WTC11 (cell line): ENCODE measurements at regions not wholly inside any gene's neighbourhood (a gene's known extent, or its start where the extent isn't known, plus 50 kb on each side); places are given as distances from the start of the nearest gene placed in this dataset.

Source experiments
- ZNF121 ChIP-seq: sonication (generic); formaldehyde crosslinking; IDR thresholded peaks from 2 replicates; pipeline ENCODE4 v1.8.0; 2023; ENCODE audit warnings: missing genetic modification reagents
- ZNF396 ChIP-seq: fragments of 250-450 bp; sonication (Bioruptor Pico); IDR thresholded peaks from 2 replicates; pipeline ENCODE4 v1.8.0; 2021; ENCODE audit warnings: mild to moderate bottlenecking, moderate library complexity, borderline replicate concordance
- TF ChIP-seq, protein P1 (sequence below): fragments of 200-600 bp; IDR thresholded peaks from 2 replicates; pipeline ENCODE4 v1.8.0; 2022; ENCODE audit warnings: antibody characterized with exemption
- TF ChIP-seq, protein P2 (sequence below): sonication (generic); formaldehyde crosslinking; IDR thresholded peaks from 2 replicates; pipeline ENCODE4 v1.8.0; 2022; ENCODE audit warnings: mild to moderate bottlenecking, missing genetic modification reagents

GRCh38 chr14:22485178-22485577, 103.8 kb downstream of the DAD1 start:
- TF ChIP-seq, protein P1, sequence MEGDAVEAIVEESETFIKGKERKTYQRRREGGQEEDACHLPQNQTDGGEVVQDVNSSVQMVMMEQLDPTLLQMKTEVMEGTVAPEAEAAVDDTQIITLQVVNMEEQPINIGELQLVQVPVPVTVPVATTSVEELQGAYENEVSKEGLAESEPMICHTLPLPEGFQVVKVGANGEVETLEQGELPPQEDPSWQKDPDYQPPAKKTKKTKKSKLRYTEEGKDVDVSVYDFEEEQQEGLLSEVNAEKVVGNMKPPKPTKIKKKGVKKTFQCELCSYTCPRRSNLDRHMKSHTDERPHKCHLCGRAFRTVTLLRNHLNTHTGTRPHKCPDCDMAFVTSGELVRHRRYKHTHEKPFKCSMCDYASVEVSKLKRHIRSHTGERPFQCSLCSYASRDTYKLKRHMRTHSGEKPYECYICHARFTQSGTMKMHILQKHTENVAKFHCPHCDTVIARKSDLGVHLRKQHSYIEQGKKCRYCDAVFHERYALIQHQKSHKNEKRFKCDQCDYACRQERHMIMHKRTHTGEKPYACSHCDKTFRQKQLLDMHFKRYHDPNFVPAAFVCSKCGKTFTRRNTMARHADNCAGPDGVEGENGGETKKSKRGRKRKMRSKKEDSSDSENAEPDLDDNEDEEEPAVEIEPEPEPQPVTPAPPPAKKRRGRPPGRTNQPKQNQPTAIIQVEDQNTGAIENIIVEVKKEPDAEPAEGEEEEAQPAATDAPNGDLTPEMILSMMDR: no peak
- no peak for TF ChIP-seq ZNF396 (CRISPR knock-in tag)
- no peak for TF ChIP-seq ZNF121 (CRISPR knock-in tag)
- TF ChIP-seq, protein P2, sequence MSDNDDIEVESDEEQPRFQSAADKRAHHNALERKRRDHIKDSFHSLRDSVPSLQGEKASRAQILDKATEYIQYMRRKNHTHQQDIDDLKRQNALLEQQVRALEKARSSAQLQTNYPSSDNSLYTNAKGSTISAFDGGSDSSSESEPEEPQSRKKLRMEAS: no peak
